Right atrium auricular region (tissue), 2 donors: ENCODE measurements at regions not wholly inside any gene's neighbourhood (a gene's known extent, or its start where the extent isn't known, plus 50 kb on each side); places are given as distances from the start of the nearest gene placed in this dataset.
"Not testable (repeated sequence)": the region's sequence is repeated elsewhere in the genome, so short reads cannot be mapped to it uniquely, and the experiment has no call there.

Experiments used
- DNase-seq: peaks from one replicate; pipeline ENCODE4 v3.0.0-alpha.2; 2019; ENCODE audit warnings: low spot score
- H3K27ac ChIP-seq, 2 donors: fragments of 200-600 bp; sonication (generic); 1 replicate in 1 of 2; 2 replicates in 1 of 2; pipeline ENCODE4 v1.5.1; 2016 to 2019
- H3K27me3 ChIP-seq, 2 donors: fragments of 200-600 bp; sonication (generic); one replicate each; pipeline versions ENCODE4 v1.5.1 to v1.6.0; 2017 to 2019
- H3K36me3 ChIP-seq: fragments of 200-600 bp; sonication (generic); one replicate; pipeline ENCODE4 v1.5.1; 2016
- H3K4me1 ChIP-seq, 2 donors: fragments of 200-600 bp; sonication (generic); one replicate each; pipeline versions ENCODE4 v1.5.1 to v1.6.0; 2017 to 2019
- H3K4me3 ChIP-seq, 2 donors: fragments of 200-600 bp; sonication (generic); 1 replicate in 1 of 2; 2 replicates in 1 of 2; pipeline ENCODE4 v1.5.1; 2017 to 2019; ENCODE audit warnings: mild to moderate bottlenecking in 1 of 2, moderate library complexity in 1 of 2
- H3K9me3 ChIP-seq, 2 donors: fragments of 200-600 bp; sonication (generic); one replicate each; pipeline ENCODE4 v1.5.1; 2019
- CTCF ChIP-seq, 2 donors: fragments of 200-600 bp; sonication (generic); IDR thresholded peaks; one replicate each; pipeline ENCODE4 v1.5.1; 2019; ENCODE audit warnings: antibody characterized with exemption in 2 of 2

GRCh38 chr2:216984937-216985336, 125.1 kb upstream of the TNP1 start:
- no peak for TF ChIP-seq CTCF (IDR thresholded peaks at IDR 0.05)
- H3K27ac ChIP-seq: no peak overlapping the region
- DNase-seq: no peak
- no peaks in the 10 kb centered on the region for H3K36me3 ChIP-seq
- H3K9me3 ChIP-seq: no peaks in the 10 kb centered on the region
- H3K4me1 ChIP-seq: peaks cover 0 to 15% of the 10 kb centered on the region in 2 donors
- H3K4me3 ChIP-seq: no peak overlapping the region
- no peaks in the 10 kb centered on the region for H3K27me3 ChIP-seq

- H3K9me3 ChIP-seq, H3K27ac ChIP-seq, H3K27me3 ChIP-seq, H3K4me3 ChIP-seq, H3K36me3 ChIP-seq, DNase-seq, H3K4me1 ChIP-seq: not testable (repeated sequence)
- TF ChIP-seq CTCF (IDR thresholded peaks at IDR 0.05): peak; percentile 16 to 55
Observed at GRCh38 chr2:216981951-216982350, 122.1 kb upstream of the TNP1 start.

- not testable (repeated sequence) for H3K4me1 ChIP-seq, H3K9me3 ChIP-seq, H3K27ac ChIP-seq, DNase-seq, H3K36me3 ChIP-seq, H3K27me3 ChIP-seq, H3K4me3 ChIP-seq
Observed at GRCh38 chr2:216980510-216980909, 120.6 kb upstream of the TNP1 start.

- Histone ChIP-seq H3K4me3 (no peak overlapping the region), H3K36me3 (no peaks in the 10 kb centered on the region), H3K27ac (peak overlapping the region; percentile 25 to 48), H3K27me3 (no peaks in the 10 kb centered on the region), H3K4me1 (peaks cover 0 to 16% of the 10 kb centered on the region in 2 donors), H3K9me3 (no peaks in the 10 kb centered on the region)
- TF ChIP-seq CTCF (IDR thresholded peaks at IDR 0.05): no peak
- no peak for DNase-seq
Observed at GRCh38 chr2:216974321-216975302, 114.7 kb upstream of the TNP1 start.

GRCh38 chr2:216971593-216971992, 111.7 kb upstream of the TNP1 start:
- Histone ChIP-seq H3K27ac (no peak overlapping the region), H3K4me1 (peaks cover 0 to 16% of the 10 kb centered on the region in 2 donors), H3K36me3 (no peaks in the 10 kb centered on the region), H3K9me3 (no peaks in the 10 kb centered on the region), H3K4me3 (no peak overlapping the region), H3K27me3 (no peaks in the 10 kb centered on the region)
- TF ChIP-seq CTCF (IDR thresholded peaks at IDR 0.05): no peak
- no peak for DNase-seq

GRCh38 chr2:216970359-216970915, 110.6 kb upstream of the TNP1 start:
- no peak overlapping the region for H3K27ac ChIP-seq
- no peaks in the 10 kb centered on the region for H3K9me3 ChIP-seq
- no peaks in the 10 kb centered on the region for H3K36me3 ChIP-seq
- TF ChIP-seq CTCF (IDR thresholded peaks at IDR 0.05): no peak
- H3K4me3 ChIP-seq: no peak overlapping the region
- peaks cover 0 to 15% of the 10 kb centered on the region in 2 donors for H3K4me1 ChIP-seq
- peak; percentile 71 for DNase-seq
- no peaks in the 10 kb centered on the region for H3K27me3 ChIP-seq
